Epithelial cell of esophagus (primary cell): ENCODE measurements at regions not wholly inside any gene's neighbourhood (a gene's known extent, or its start where the extent isn't known, plus 50 kb on each side); places are given as distances from the start of the nearest gene placed in this dataset.
"Not testable (repeated sequence)": the region's sequence is repeated elsewhere in the genome, so short reads cannot be mapped to it uniquely, and the experiment has no call there.

Source experiments
- DNase-seq: peaks from one replicate; pipeline ENCODE4 v3.0.0; 2010; ENCODE audit warnings: low read depth
- H3K4me3 ChIP-seq: 2 replicates; pipeline ENCODE4 v1.5.1; 2011; ENCODE audit warnings: mild to moderate bottlenecking, low read length, control low read depth
- TF ChIP-seq, protein P1 (sequence below): IDR thresholded peaks from 2 replicates; pipeline ENCODE4 v1.5.1; 2011; ENCODE audit warnings: low read depth, mild to moderate bottlenecking, low read length, control low read depth, inconsistent platforms; ENCODE audit not compliant: insufficient read depth; ENCODE audit errors: missing control alignments

DNA sequence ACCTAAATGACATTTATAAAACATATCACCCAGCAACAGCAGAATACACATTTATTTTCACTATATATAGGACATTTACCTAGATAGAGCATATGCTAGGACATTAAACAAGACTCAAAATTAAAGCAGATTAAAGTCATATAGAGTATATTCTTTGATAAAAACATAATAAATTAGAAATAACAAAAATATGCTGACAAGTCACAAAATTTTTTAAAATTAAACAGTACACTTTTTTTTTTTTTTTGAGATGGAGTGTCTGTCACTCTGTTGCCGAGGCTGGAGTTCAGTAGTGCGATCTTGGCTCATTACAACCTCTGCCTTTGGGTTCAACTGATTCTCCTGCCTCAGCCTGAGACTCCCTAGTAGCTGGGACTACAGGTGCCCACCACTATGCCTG is 758.9 kb upstream of the NRXN1 start:
- TF ChIP-seq, protein P1, sequence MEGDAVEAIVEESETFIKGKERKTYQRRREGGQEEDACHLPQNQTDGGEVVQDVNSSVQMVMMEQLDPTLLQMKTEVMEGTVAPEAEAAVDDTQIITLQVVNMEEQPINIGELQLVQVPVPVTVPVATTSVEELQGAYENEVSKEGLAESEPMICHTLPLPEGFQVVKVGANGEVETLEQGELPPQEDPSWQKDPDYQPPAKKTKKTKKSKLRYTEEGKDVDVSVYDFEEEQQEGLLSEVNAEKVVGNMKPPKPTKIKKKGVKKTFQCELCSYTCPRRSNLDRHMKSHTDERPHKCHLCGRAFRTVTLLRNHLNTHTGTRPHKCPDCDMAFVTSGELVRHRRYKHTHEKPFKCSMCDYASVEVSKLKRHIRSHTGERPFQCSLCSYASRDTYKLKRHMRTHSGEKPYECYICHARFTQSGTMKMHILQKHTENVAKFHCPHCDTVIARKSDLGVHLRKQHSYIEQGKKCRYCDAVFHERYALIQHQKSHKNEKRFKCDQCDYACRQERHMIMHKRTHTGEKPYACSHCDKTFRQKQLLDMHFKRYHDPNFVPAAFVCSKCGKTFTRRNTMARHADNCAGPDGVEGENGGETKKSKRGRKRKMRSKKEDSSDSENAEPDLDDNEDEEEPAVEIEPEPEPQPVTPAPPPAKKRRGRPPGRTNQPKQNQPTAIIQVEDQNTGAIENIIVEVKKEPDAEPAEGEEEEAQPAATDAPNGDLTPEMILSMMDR: no peak
- no peak overlapping the region for H3K4me3 ChIP-seq
- DNase-seq: no peak

- H3K4me3 ChIP-seq: no peak overlapping the region
- TF ChIP-seq, protein P1: no peak
- peak; percentile 15 for DNase-seq
Observed at GRCh38 chr2:51789918-51790317, 758.0 kb upstream of the NRXN1 start.

DNA sequence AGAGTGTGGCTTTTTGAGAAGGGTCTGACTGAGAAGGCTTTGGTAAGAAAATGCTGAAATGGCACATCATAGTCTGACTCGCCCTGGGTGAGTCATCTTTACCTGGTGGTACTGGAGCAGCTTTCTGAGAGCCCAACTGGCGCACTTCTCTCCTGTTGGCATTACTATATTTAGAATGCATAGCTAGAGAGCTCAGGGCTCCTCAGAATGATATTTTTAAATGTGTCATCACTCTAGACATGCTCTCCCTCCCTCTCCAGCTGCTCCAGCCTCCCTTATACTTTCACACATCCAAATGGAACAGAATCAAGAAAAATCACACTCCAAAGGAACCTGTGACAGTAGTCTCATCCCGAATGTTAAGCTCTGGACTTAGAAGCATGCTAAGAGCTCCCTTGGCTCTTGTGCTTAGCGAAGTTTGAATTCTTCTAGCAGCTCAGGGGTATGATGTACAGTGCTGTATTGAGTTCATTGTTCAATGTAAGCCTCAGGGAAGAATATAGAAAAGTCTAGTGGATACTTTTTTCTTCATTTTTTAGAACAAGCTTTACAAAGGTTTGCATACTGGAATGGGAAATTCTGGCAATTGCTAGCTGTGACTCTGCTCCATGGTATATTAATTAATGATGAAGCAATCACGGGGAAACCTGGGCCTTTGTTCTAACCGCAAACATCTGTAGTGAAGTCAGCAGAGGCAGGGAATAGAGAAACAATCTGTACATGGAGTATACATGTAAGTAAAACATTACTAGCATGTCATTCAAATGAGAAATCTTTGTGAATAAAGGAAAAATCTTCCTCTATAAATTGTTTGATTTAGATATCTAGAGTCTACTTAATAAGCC is 751.2 kb upstream of the NRXN1 start:
- TF ChIP-seq, protein P1: no peak
- DNase-seq: peak; percentile 79
- H3K4me3 ChIP-seq: no peak overlapping the region

GRCh38 chr2:51781691-51782090 is 749.8 kb upstream of the NRXN1 start:
- no peak for DNase-seq
- TF ChIP-seq, protein P1: no peak
- H3K4me3 ChIP-seq: no peak overlapping the region

DNA sequence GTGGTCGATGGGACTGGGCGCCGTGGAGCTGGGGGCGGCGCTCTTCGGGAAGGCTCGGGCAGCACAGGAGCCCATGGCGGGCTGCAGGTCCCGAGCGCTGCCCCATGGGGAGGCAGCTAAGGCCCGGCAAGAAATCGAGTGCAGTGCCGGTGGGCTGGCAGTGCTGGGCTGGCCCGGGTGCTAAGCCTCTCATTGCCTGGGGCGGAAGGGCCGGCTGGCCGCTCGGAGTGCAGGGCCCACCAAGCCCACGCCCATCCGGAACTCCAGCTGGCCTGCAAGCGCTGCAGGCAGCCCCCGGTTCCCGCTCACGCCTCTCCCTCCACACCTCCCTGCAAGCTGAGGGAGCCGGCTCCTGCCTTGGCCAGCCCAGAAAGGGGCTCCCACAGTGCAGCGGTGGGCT is 748.4 kb upstream of the NRXN1 start:
- DNase-seq: no peak
- TF ChIP-seq, protein P1: no peak
- no peak overlapping the region for H3K4me3 ChIP-seq

DNA sequence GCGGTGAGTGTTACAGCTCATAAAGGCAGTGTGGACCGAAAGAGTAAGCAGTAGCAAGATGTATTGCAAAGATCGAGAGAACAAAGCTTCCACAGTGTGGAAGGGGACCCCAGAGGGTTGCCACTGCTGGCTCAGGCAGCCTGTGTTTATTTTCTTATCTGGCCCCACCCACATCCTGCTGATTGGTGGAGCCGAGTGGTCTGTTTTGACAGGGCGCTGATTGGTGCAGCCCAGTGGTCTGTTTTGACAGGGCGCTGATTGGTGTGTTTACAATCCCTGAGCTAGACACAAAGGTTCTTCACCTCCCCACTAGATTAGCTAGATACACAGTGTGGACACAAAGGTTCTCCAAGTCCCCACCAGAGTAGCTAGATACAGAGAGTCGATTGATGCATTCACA is 747.8 kb upstream of the NRXN1 start:
- H3K4me3 ChIP-seq, DNase-seq: not testable (repeated sequence)

- no peak for DNase-seq
- H3K4me3 ChIP-seq: no peak overlapping the region
- TF ChIP-seq, protein P1: no peak
Observed at GRCh38 chr2:51778806-51779205, 746.9 kb upstream of the NRXN1 start.

DNA sequence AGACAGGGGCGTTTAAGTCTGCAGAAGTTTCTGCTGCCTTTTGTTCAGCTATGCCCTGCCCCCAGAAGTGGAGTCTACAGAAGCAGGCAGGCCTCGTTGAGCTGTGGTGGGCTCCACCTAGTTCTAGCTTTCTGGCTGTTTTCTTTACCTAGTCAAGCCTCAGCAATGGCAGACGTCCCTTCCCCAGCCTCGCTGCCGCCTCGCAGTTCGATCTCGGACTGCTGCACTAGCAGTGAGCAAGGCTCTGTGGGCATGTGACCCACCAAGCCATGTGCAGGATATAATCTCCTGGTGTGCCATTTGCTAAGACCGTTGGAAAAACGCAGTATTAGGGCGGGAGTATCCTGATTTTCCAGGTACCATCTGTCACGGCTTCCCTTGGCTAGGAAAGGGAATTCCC is 742.7 kb upstream of the NRXN1 start:
- not testable (repeated sequence) for DNase-seq, H3K4me3 ChIP-seq
